Cardiac fibroblast (primary cell): ENCODE measurements at regions not wholly inside any gene's neighbourhood (a gene's known extent, or its start where the extent isn't known, plus 50 kb on each side); places are given as distances from the start of the nearest gene placed in this dataset.

Source experiments
- DNase-seq, 2 donors: peaks; one replicate each; pipeline versions ENCODE4 v3.0.0 to v3.0.0-alpha.2; 2010; ENCODE audit warnings: low read depth in 2 of 2
- H3K4me3 ChIP-seq, 2 donors: replicated peaks in 1 of 2; 1 replicate in 1 of 2; 2 replicates in 1 of 2; pipeline ENCODE4 v1.5.1; 2011; ENCODE audit warnings: low read depth in 2 of 2, low read length in 2 of 2, mild to moderate bottlenecking in 2 of 2, moderate library complexity in 1 of 2
- TF ChIP-seq, protein P1 (sequence below): IDR thresholded peaks from one replicate; pipeline ENCODE4 v1.5.1; 2011; ENCODE audit warnings: low read depth, mild to moderate bottlenecking, low read length, inconsistent platforms

DNA sequence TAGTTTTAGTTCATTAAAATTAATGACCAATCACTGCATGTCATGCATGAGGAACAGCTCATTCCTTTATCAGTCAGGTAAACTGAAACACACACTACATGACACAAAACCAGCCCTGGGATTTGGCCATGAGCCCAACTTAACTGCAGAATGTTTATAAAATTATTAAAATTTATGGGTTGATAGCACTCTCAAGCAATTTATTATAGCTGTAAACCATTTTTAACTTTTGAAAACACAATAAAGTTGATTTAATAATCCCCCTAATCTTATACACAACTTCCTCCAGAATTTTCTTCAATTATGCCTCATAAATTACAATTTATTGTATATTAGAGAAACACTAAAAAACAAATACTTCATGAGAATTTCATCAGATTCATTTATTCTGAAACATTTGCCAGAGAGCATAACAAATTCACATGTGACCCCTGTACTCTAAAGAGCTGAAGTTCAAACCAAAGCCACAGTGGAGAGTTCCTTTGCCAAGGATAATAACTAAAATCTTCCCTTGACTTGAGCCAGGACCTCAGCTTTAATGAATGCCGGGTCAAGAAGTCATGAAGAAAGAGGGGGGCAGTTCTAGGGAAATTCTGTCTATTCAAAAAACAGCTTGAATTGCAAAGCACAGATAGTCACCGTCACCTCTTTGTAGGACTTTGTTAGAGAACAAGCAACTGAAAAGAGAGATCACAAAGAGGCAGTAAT is 763.7 kb upstream of the GRAMD2B start:
- TF ChIP-seq, protein P1, sequence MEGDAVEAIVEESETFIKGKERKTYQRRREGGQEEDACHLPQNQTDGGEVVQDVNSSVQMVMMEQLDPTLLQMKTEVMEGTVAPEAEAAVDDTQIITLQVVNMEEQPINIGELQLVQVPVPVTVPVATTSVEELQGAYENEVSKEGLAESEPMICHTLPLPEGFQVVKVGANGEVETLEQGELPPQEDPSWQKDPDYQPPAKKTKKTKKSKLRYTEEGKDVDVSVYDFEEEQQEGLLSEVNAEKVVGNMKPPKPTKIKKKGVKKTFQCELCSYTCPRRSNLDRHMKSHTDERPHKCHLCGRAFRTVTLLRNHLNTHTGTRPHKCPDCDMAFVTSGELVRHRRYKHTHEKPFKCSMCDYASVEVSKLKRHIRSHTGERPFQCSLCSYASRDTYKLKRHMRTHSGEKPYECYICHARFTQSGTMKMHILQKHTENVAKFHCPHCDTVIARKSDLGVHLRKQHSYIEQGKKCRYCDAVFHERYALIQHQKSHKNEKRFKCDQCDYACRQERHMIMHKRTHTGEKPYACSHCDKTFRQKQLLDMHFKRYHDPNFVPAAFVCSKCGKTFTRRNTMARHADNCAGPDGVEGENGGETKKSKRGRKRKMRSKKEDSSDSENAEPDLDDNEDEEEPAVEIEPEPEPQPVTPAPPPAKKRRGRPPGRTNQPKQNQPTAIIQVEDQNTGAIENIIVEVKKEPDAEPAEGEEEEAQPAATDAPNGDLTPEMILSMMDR: no peak
- H3K4me3 ChIP-seq: no peak overlapping the region
- DNase-seq: peak; percentile 64 to 65

DNA sequence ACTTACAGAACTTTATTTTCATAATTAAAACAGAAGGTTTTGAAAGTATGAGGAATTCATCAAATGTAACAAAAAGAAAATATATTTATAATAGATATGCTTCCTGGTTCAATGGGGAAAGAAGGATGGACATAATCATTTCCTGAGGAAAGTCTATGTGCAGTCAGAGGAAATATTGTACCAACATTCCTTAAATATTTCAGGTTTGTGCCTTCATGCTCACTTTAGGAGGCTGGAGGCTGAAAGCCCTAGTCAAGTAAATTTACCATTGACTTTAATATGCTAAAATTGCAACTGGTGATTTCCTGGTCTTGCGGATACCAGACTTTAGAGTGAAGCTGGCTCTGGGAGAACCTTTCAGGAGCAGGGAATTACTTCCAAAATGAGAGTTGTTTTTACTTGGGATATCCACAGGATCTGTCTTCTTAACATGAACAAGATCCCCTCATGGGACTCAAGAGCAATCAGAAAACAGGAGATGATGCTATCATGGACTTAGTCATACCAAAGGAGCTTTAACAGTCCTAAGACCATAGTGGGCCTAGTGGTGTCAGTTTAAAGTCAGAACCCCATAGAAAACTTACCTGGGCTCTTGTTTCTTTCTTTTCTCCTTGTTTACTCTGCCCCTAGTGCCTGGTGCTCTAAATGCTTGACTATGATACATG is 762.8 kb upstream of the GRAMD2B start:
- no peak overlapping the region for H3K4me3 ChIP-seq
- DNase-seq: peak; percentile 21 to 39
- TF ChIP-seq, protein P1: no peak

- TF ChIP-seq, protein P1: no peak
- no peak for DNase-seq
- H3K4me3 ChIP-seq: no peak overlapping the region
Observed at GRCh38 chr5:125661584-125661983, 761.6 kb upstream of the GRAMD2B start.

DNA sequence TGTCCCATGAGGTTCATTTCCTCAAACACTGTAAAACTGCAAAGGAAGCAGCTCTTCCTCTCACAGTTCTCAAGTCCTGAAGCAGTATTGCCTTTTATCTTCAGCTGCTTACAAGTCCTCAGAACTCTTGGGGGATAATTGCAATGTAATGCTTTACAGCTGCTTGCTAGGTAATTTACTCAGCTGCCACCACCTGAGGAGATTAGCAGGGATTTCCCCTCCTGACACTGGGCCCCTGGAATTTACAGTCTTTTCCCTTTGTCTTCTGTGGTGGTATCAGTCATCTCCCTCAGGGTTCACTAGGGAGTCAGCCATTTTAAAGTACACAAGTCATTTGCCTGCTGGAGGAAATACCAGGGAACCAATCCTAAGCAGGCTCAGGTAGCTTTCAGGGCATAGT is 754.3 kb upstream of the GRAMD2B start:
- no peak overlapping the region for H3K4me3 ChIP-seq
- DNase-seq: peak in 1 of 2 donors; percentile 10
- TF ChIP-seq, protein P1: no peak

- DNase-seq: no peak
- H3K4me3 ChIP-seq: no peak overlapping the region
- TF ChIP-seq, protein P1: no peak
Observed at GRCh38 chr5:125673359-125673950, 749.8 kb upstream of the GRAMD2B start.

- no peak overlapping the region for H3K4me3 ChIP-seq
- TF ChIP-seq, protein P1: no peak
- peak in 1 of 2 donors; percentile 27 for DNase-seq
Observed at GRCh38 chr5:125679522-125679921, 743.7 kb upstream of the GRAMD2B start.
